HCT116 (cell line): ENCODE measurements at regions not wholly inside any gene's neighbourhood (a gene's known extent, or its start where the extent isn't known, plus 50 kb on each side); places are given as distances from the start of the nearest gene placed in this dataset.

ENCODE experiments used
- ATF3 ChIP-seq: IDR thresholded peaks from 2 replicates; pipeline ENCODE4 v1.6.1; 2012
- CBX3 ChIP-seq: IDR thresholded peaks from 2 replicates; pipeline ENCODE4 v1.6.1; 2012; ENCODE audit warnings: low read depth
- CTCF ChIP-seq, 3 experiments: fragments of 200-600 bp in 1 of 3; sonication (generic) in 1 of 3; IDR thresholded peaks in 2 of 3; conservative IDR thresholded peaks in 1 of 3; 2 replicates each; pipeline ENCODE4 v1.5.1; 2012 to 2017; ENCODE audit warnings: low read depth in 2 of 3, low read length in 2 of 3, antibody characterized with exemption in 1 of 3, borderline replicate concordance in 1 of 3, control low read depth in 1 of 3, mild to moderate bottlenecking in 1 of 3, mixed read lengths in 1 of 3, mixed run types in 1 of 3, moderate library complexity in 1 of 3; ENCODE audit not compliant: insufficient read depth in 1 of 3
- EGR1 ChIP-seq: IDR thresholded peaks from 2 replicates; pipeline ENCODE4 v1.6.1; 2012; ENCODE audit warnings: low read depth
- JUND ChIP-seq: IDR thresholded peaks from 2 replicates; pipeline ENCODE4 v1.6.1; 2012
- POLR2A ChIP-seq: IDR thresholded peaks from 2 replicates; pipeline ENCODE4 v1.7.0; 2011; ENCODE audit warnings: borderline replicate concordance; ENCODE audit not compliant: insufficient read depth, insufficient read length; ENCODE audit errors: extremely low read depth
- POLR2AphosphoS5 ChIP-seq: IDR thresholded peaks from 2 replicates; pipeline ENCODE4 v1.6.1; 2011; ENCODE audit warnings: mild to moderate bottlenecking, low read depth, low read length, moderate library complexity
- RAD21 ChIP-seq: IDR thresholded peaks from 2 replicates; pipeline ENCODE4 v1.6.1; 2012; ENCODE audit warnings: low read depth, mild to moderate bottlenecking
- SP1 ChIP-seq: IDR thresholded peaks from 2 replicates; pipeline ENCODE4 v1.6.1; 2012; ENCODE audit warnings: low read depth
- TCF7L2 ChIP-seq: IDR thresholded peaks from 2 replicates; pipeline ENCODE4 v1.7.0; 2011; ENCODE audit warnings: borderline replicate concordance, inconsistent platforms; ENCODE audit not compliant: insufficient read depth, insufficient read length; ENCODE audit errors: extremely low read depth
- ZNF274 ChIP-seq: fragments of 200-500 bp; sonication (Bioruptor generic); IDR thresholded peaks from 2 replicates; pipeline ENCODE4 v1.6.1; 2014; ENCODE audit warnings: mild to moderate bottlenecking, low read depth, low read length, inconsistent platforms

- no peak for TF ChIP-seq POLR2A
- TF ChIP-seq CTCF (IDR thresholded peaks at IDR 0.05 in 2 of 3, conservative IDR thresholded peaks at IDR 0.05 in 1 of 3; ENCODE audit: borderline replicate concordance in 1 of 3, insufficient read depth in 1 of 3, low read depth in 2 of 3, low read length in 2 of 3) = no peak
- no peak for TF ChIP-seq ZNF274
- TF ChIP-seq ATF3 = no peak
- no peak for TF ChIP-seq RAD21
- TF ChIP-seq CBX3 = no peak
- no peak for TF ChIP-seq POLR2AphosphoS5
- no peak for TF ChIP-seq EGR1
- TF ChIP-seq JUND = no peak
- no peak for TF ChIP-seq SP1
- no peak for TF ChIP-seq TCF7L2
Measured at GRCh38 chr3:72476139-72476483, 372.1 kb downstream of the SHQ1 start.
